NCI-H526 (cell line): ENCODE measurements at regions not wholly inside any gene's neighbourhood (a gene's known extent, or its start where the extent isn't known, plus 50 kb on each side); places are given as distances from the start of the nearest gene placed in this dataset.
"Not testable (repeated sequence)": the region's sequence is repeated elsewhere in the genome, so short reads cannot be mapped to it uniquely, and the experiment has no call there.

ENCODE experiments used
- DNase-seq, 2 experiments: peaks; one replicate each; lab custom pipeline; 2025; lab: John Stamatoyannopoulos, UW

GRCh38 chr6:97687916-97688315, 404.9 kb upstream of the MMS22L start:
- no peak for DNase-seq

DNA sequence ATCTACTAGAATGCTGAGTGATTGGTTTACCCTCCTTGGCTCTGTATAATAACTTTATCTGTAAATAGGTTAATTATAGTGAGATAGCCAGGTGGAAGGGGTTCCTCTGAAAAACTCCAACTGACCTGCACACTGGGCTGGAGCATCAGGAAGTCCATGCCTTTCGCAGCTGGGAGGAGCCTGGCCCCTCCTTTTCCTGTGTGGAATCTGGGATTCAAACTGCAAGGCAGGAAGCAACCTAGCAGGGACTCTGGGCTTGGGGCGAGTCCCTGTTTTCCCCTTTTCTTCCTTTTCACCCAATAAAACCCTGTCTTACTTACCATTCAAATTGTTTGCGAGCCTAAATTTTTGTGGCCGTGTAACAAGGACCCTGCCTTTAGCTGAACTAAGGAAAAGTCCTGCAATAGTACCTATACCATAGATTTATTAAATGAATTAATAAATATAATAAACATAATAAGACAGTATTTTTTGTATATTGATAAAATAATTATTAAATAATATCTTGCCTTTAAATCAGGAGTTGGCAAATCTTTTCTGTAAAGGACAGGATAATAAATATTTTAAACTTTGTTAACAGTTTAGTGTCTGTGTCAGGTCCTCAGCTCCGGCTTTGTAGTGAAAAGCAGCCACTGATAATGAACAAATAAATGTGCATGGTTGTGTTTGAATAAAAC, 406.2 kb upstream of the MMS22L start:
- DNase-seq = no peak

DNA sequence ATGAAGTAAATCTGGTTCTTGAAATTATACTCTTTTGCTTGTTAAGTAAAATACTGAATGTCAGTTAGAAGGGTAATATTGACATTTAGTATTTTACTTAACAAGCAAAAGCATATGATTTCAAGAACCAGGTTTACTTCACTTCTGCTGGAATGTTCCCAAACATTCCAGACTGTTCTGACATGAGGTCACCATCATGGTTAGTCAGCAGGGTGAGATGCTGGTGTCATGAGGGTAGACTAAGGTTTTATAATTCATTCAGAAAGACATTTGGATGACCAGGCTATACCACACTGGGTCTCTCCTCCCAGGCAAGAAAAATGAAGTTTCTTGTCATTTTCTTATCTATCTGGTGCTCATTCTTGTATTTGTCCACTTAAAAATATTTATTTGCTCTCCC, 414.4 kb upstream of the MMS22L start:
- no peak for DNase-seq

- no peak for DNase-seq
Measured at GRCh38 chr6:97701801-97702200, 418.8 kb upstream of the MMS22L start.

DNA sequence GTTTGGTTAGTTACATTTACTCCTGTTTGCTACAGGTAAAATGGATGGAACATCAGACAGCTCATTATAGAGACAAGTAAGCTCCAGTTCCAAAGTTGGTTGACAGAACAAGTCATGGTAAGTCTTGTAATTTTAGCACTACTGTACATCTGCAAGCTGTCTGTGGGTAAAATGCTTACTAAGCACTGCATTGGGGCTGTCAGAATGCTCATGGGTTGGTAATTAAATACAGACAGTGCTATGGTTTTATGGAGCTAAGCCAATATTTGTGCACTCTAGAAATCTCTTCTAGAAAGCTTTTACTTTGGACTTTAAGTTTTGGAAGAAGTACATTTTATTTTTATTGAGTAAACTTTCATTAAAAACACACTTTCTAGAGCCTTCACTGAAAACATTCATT, 419.2 kb upstream of the MMS22L start:
- DNase-seq = no peak

GRCh38 chr6:97703661-97704060, 420.6 kb upstream of the MMS22L start:
- DNase-seq = no peak

DNA sequence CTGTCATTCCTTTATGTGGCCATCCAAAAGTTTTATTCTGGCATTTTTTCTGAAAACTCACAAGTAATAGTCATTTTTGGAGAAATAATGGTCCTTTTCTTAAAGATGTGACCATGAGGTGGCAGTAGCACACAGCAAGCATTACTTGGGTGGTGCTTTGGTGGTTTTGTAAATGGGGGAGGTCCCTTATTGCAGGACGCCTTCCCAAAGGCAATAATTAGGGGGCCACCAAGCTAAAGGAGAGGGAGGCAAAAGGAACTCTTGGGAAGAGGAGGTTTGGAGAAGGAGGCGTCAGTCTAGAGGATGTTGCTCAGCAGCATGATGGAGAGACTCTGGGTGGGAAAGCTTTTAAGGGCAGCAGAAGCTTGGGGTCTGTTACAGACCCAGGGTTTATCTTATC, 422.6 kb upstream of the MMS22L start:
- DNase-seq = peak in 1 of 2 experiments; percentile 13

GRCh38 chr6:97712751-97713150, 429.7 kb upstream of the MMS22L start:
- DNase-seq = no peak

DNA sequence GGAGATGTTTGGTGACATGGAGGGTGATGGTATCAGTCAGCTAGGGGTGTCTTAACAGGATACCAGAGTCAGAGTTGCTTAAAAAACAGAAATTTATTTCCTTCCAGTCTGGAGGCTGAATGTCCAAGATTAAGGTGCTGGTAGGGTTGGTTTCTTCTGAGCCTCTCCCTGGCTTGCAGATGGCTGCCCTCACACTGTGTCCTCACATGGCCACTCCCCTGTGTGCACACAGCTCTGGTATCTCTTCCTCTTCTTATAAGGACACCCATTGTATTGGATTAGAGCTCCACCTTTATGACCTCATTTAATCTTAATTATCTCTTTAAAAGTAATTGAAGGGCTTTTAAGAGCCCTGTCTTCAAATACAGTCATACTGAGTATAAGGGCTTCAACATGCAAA, 431.8 kb upstream of the MMS22L start:
- no peak for DNase-seq

- DNase-seq = no peak
Measured at GRCh38 chr6:97717086-97717485, 434.1 kb upstream of the MMS22L start.

GRCh38 chr6:97726378-97726777, 443.4 kb upstream of the MMS22L start:
- DNase-seq = peak; percentile 11 to 43

DNA sequence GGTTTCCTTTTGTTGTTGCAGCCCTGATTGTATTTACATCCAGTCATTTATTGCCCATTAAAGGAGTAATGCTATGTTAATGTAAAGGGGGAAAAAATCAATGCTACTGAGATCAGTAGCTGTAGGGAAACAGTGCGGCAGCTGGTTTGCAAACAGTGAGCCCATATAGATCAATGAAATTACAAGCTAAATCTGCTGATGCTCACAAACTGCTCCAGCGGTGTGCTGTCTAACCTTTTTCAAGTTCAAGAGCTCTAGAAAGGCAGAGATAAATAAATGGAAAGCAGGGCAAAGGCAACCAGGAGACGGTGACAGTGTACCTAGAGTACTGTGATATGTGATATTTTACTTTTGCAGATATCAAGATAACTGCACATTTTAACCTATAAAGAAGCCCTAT, 449.0 kb upstream of the MMS22L start:
- no peak for DNase-seq

DNA sequence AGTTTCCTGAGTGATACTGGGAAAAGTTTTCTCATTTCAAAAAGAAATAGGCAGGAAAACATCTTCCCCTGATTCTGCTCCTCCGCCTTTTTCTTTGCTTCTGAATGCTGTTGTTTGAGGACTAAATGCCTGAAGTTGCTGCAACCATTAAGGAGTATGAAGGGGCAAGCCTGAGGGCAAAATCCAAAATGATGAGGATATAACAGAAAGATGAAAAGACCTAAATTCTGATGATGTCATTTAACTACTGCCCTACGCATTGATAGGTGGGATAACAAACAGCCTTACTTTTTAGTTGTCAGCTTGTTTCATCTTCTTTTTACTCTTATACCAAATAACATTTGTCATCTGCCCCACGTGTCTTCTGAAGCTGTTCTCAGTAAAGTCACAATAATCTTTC, 474.6 kb upstream of the MMS22L start:
- DNase-seq = no peak

- DNase-seq = no peak
Measured at GRCh38 chr6:97765461-97765860, 482.4 kb upstream of the MMS22L start.

- no peak for DNase-seq
Measured at GRCh38 chr6:97771372-97771771, 488.4 kb upstream of the MMS22L start.

DNA sequence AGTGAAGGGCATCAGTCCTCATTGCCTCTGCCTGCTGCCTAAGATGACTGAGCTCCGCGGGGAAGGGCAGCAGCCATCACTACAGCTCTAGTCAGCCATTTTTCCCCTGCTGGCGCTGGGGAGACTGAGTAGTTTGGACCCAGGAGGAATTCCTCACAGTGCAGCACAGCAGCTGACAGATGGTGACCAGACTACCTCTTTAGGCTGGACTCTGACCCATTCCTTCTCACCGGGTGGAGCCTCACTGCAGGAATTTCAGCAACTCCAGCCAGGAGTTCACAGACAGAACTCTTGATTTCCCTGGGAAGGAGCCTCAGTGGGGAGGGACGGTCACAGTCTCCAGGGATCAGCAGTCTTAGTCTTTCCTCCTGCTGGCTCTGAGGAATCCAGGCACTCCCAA, 492.0 kb upstream of the MMS22L start:
- no peak for DNase-seq

- DNase-seq = no peak
Measured at GRCh38 chr6:97778290-97779038, 495.4 kb upstream of the MMS22L start.

DNA sequence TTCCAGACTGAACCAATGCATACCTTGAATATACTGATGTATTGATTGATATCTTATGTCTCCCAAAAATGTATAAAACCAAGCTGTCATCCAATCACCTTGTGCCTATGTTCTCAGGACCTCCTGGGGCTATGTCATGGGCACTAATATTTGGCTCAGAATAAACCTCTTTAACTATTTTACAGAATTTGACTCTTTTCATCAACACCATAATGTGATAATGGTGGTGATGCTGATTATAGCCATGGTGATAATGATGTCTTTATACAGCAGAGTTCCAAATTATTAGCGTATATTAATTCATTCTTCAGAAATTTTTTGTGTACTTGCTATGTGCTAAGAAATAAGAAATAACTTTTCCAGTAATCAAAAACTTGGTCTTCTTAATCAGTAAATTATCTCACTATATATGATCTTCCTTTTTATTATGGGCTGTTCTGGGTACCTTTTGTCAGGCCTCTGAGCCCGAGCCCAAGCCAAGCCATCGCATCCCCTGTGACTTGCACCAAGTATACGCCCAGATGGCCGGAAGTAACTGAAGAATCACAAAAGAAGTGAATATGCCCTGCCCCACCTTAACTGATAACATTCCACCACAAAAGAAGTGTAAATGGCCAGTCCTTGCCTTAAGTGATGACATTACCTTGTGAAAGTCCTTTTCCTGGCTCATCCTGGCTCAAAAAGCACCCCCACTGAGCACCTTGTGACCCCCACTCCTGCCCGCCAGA, 496.2 kb upstream of the MMS22L start:
- not testable (repeated sequence) for DNase-seq

DNA sequence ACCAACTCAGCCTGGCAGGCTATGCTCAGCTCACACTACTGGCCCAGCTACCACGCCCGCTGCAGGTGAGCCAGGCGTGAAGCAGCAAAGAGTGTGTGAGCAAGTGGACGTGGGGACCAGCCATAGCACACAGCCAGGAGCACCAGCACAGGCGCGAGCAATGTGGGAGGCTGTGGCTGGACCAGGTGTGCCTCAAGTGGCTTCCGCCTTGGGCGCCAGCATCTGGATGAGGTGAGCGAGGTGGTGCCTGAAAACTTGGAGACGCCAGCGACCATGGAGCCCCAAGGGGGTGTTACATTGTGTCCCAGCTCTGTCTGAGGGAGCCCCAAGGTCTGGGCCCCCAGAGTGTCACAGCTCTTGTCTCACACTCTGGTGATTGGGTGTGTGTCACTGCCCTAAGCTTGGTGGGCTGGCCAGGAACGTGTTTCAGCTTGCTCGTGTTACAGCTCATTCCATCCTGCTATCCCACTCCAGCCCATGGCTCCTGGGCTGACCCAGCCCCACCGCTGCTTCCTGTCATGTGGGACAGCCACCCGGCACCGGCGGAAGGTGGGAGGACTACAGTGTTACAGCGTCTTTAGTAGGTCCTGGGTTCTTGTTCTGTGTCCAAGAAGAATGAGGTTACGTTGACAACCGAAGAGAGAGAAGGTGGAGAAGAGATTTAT, 508.0 kb upstream of the MMS22L start:
- no peak for DNase-seq

DNA sequence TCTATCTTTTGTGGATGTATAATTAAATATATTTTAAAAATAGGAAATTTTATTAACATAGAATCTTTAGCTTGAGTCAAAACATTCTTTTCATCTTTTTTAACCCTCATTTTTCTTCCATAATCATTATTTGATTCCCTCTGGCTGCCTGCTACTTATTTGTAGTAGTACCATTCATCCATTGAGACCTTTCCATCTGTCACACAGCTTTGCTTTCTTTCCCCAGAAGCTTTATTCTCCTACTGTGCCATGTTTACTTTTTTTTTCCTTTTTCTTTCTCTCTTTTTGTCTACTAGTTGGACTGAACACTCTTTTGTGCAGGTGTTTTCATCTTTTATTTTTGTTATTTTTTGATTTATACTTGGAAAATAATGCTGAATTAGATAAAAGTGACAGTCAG, 522.6 kb upstream of the MMS22L start:
- no peak for DNase-seq

DNA sequence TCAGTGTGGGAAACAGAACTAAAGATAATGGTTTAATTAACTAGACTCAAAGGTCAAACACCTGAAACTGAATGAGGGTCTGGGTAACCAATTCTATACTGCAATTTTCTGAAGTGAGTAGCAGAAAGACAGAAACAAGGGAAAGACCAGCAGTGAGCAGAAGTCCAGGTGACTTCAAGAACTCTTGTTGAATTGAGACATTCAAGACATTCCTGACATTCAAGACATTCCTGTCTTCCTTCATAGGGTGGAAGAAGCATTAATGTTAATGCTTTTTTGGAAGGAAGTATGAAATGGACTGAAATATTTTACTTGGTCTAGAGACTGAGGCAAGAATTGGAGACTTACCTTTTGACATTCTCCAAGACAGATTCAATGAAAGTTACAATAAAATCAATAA, 529.9 kb upstream of the MMS22L start:
- DNase-seq = no peak

GRCh38 chr6:97813889-97814567, 531.0 kb upstream of the MMS22L start:
- DNase-seq = no peak
